ENCODE measurements at regions not wholly inside any gene's neighbourhood (a gene's known extent, or its start where the extent isn't known, plus 50 kb on each side); places are given as distances from the start of the nearest gene placed in this dataset.

GRCh38 chr7:91443862-91444261, 179.6 kb downstream of the FZD1 start:
- DNase-seq (ENCODE audit: low read depth, low spot score) (no peak), ATAC-seq (no peak)
- H3K27me3 ChIP-seq (ENCODE audit: insufficient read depth, low read length), result 0 out of 2 replicates have a peak, but pooled peaks cover 3% of the 10 kb centered on the region
- BruUV-seq (replicated peaks), result no TSS peak
- no peak for TF ChIP-seq ATF3 (IDR thresholded peaks at IDR 0.05)
- no peak for TF ChIP-seq FOSL1 (IDR thresholded peaks at IDR 0.05; ENCODE audit: low read depth)
- no peak for TF ChIP-seq POLR2AphosphoS5 (IDR thresholded peaks at IDR 0.05; ENCODE audit: low read depth, low read length)
- TF ChIP-seq JUND (IDR thresholded peaks at IDR 0.05), result no peak
- TF ChIP-seq SP1 (IDR thresholded peaks at IDR 0.05; ENCODE audit: low read depth), result no peak
- TF ChIP-seq SIN3A (IDR thresholded peaks at IDR 0.05; ENCODE audit: low read depth), result no peak
- TF ChIP-seq CEBPB (IDR thresholded peaks at IDR 0.05; ENCODE audit: low read depth), result no peak
- TF ChIP-seq, protein P1, sequence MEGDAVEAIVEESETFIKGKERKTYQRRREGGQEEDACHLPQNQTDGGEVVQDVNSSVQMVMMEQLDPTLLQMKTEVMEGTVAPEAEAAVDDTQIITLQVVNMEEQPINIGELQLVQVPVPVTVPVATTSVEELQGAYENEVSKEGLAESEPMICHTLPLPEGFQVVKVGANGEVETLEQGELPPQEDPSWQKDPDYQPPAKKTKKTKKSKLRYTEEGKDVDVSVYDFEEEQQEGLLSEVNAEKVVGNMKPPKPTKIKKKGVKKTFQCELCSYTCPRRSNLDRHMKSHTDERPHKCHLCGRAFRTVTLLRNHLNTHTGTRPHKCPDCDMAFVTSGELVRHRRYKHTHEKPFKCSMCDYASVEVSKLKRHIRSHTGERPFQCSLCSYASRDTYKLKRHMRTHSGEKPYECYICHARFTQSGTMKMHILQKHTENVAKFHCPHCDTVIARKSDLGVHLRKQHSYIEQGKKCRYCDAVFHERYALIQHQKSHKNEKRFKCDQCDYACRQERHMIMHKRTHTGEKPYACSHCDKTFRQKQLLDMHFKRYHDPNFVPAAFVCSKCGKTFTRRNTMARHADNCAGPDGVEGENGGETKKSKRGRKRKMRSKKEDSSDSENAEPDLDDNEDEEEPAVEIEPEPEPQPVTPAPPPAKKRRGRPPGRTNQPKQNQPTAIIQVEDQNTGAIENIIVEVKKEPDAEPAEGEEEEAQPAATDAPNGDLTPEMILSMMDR (IDR thresholded peaks at IDR 0.05 in 2 of 3, conservative IDR thresholded peaks at IDR 0.05 in 1 of 3; ENCODE audit: borderline replicate concordance in 1 of 3, insufficient read depth in 1 of 3, low read depth in 2 of 3, low read length in 2 of 3), result no peak
- no peak for TF ChIP-seq EZH2 (IDR thresholded peaks at IDR 0.05)
- TF ChIP-seq EZH2phosphoT487 (IDR thresholded peaks at IDR 0.05; ENCODE audit: borderline replicate concordance), result no peak
- TF ChIP-seq ELF1 (IDR thresholded peaks at IDR 0.05; ENCODE audit: borderline replicate concordance, low read depth), result no peak
- TF ChIP-seq SRF (IDR thresholded peaks at IDR 0.05; ENCODE audit: low read depth), result no peak
- no peak for TF ChIP-seq YY1 (IDR thresholded peaks at IDR 0.05; ENCODE audit: extremely low read depth, insufficient replicate concordance, low read depth, low read length)
- TF ChIP-seq ZNF274 (IDR thresholded peaks at IDR 0.05; ENCODE audit: low read depth, low read length), result no peak
- TF ChIP-seq TCF7L2 (IDR thresholded peaks at IDR 0.05; ENCODE audit: borderline replicate concordance, extremely low read depth, insufficient read depth, insufficient read length), result no peak
- no peak for TF ChIP-seq REST (IDR thresholded peaks at IDR 0.05; ENCODE audit: low read depth)
- TF ChIP-seq ZFX (IDR thresholded peaks at IDR 0.05), result no peak
- no peak for TF ChIP-seq ZBTB33 (IDR thresholded peaks at IDR 0.05; ENCODE audit: extremely low read depth, insufficient replicate concordance, low read length)
- H3K9me3 ChIP-seq (ENCODE audit: control insufficient read depth in 1 of 2, insufficient read depth in 1 of 2, low read depth in 1 of 2, low read length in 2 of 2), result no peaks in the 10 kb centered on the region
- no peaks in the 10 kb centered on the region for H3K4me1 ChIP-seq (ENCODE audit: control insufficient read depth in 1 of 2, insufficient read depth in 2 of 2, low read length in 2 of 2)
- H2AFZ ChIP-seq (ENCODE audit: low read depth, low read length, poor library complexity, severe bottlenecking), result no peak overlapping the region
- ChIA-PET CTCF (no interaction called here), RAD21 (ENCODE audit: low non-redundant PET in 1 of 2, low total read pairs in 2 of 2, uncharacterized antibody in 2 of 2, unreplicated experiment in 2 of 2) (no interaction called here), POLR2A (no interaction called here)
- no peaks in the 10 kb centered on the region for H3K79me2 ChIP-seq (ENCODE audit: insufficient read depth, low read length)
- H4K20me1 ChIP-seq (ENCODE audit: insufficient read depth), result no peaks in the 10 kb centered on the region
- H3K27ac ChIP-seq (ENCODE audit: low read depth, low read length), result no peak overlapping the region
- no peaks in the 10 kb centered on the region for H3K9me2 ChIP-seq (ENCODE audit: insufficient read depth)
- H3K36me3 ChIP-seq (ENCODE audit: control insufficient read depth in 1 of 2, insufficient read depth in 2 of 2, low read length in 2 of 2), result no peaks in the 10 kb centered on the region
- no peak overlapping the region for H3K4me2 ChIP-seq (ENCODE audit: low read length)
- intact Hi-C loops (cut with micrococcal nuclease), result no loop called here
- no peak overlapping the region for H3K4me3 ChIP-seq (replicated peaks in 1 of 2; ENCODE audit: low read depth in 1 of 2, low read length in 2 of 2)
- H3K9ac ChIP-seq (ENCODE audit: low read length), result no peak overlapping the region
